Panc1 (cell line): ENCODE measurements at regions not wholly inside any gene's neighbourhood (a gene's known extent, or its start where the extent isn't known, plus 50 kb on each side); places are given as distances from the start of the nearest gene placed in this dataset.

Source experiments
- POLR2AphosphoS5 ChIP-seq: IDR thresholded peaks from 2 replicates; pipeline ENCODE4 v1.6.1; 2012; ENCODE audit warnings: mild to moderate bottlenecking, low read depth, low read length, moderate library complexity
- SIN3A ChIP-seq: IDR thresholded peaks from 2 replicates; pipeline ENCODE4 v1.6.1; 2012; ENCODE audit warnings: low read depth, mild to moderate bottlenecking, low read length, moderate library complexity, borderline replicate concordance; ENCODE audit not compliant: insufficient read depth
- TF ChIP-seq, protein P1 (sequence below): fragments of 450-650 bp; IDR thresholded peaks from 2 replicates; pipeline ENCODE4 v1.5.1; 2017; ENCODE audit warnings: mild to moderate bottlenecking
- TF ChIP-seq, protein P2 (sequence below), 2 experiments: IDR thresholded peaks; 2 replicates each; pipeline ENCODE4 v1.6.1; 2011 to 2012; ENCODE audit warnings: low read depth in 2 of 2, control low read depth in 1 of 2, low read length in 1 of 2, mild to moderate bottlenecking in 1 of 2, moderate library complexity in 1 of 2; ENCODE audit not compliant: insufficient read depth in 1 of 2

DNA sequence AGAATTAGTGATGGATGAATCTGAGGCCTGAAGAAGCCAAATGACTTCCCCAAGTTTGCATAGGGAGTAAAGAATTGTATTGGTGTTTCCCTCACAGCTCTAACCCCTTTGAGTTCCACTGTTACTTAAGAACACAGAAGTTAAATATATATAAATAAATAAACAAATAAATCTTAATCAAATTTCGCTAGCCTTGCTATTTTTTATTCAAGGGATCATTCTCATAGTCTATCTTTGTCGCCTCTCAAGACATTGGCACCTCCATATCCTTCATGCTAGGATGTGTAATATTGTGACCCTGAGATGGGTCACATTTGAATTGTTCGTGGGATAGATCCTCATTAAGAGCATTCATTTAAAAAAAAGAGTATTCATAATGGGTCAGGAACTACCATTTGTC, 121.3 kb upstream of the HNMT start:
- TF ChIP-seq, protein P1, sequence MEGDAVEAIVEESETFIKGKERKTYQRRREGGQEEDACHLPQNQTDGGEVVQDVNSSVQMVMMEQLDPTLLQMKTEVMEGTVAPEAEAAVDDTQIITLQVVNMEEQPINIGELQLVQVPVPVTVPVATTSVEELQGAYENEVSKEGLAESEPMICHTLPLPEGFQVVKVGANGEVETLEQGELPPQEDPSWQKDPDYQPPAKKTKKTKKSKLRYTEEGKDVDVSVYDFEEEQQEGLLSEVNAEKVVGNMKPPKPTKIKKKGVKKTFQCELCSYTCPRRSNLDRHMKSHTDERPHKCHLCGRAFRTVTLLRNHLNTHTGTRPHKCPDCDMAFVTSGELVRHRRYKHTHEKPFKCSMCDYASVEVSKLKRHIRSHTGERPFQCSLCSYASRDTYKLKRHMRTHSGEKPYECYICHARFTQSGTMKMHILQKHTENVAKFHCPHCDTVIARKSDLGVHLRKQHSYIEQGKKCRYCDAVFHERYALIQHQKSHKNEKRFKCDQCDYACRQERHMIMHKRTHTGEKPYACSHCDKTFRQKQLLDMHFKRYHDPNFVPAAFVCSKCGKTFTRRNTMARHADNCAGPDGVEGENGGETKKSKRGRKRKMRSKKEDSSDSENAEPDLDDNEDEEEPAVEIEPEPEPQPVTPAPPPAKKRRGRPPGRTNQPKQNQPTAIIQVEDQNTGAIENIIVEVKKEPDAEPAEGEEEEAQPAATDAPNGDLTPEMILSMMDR = no peak
- TF ChIP-seq SIN3A (no peak), POLR2AphosphoS5 (no peak)
- TF ChIP-seq, protein P2, sequence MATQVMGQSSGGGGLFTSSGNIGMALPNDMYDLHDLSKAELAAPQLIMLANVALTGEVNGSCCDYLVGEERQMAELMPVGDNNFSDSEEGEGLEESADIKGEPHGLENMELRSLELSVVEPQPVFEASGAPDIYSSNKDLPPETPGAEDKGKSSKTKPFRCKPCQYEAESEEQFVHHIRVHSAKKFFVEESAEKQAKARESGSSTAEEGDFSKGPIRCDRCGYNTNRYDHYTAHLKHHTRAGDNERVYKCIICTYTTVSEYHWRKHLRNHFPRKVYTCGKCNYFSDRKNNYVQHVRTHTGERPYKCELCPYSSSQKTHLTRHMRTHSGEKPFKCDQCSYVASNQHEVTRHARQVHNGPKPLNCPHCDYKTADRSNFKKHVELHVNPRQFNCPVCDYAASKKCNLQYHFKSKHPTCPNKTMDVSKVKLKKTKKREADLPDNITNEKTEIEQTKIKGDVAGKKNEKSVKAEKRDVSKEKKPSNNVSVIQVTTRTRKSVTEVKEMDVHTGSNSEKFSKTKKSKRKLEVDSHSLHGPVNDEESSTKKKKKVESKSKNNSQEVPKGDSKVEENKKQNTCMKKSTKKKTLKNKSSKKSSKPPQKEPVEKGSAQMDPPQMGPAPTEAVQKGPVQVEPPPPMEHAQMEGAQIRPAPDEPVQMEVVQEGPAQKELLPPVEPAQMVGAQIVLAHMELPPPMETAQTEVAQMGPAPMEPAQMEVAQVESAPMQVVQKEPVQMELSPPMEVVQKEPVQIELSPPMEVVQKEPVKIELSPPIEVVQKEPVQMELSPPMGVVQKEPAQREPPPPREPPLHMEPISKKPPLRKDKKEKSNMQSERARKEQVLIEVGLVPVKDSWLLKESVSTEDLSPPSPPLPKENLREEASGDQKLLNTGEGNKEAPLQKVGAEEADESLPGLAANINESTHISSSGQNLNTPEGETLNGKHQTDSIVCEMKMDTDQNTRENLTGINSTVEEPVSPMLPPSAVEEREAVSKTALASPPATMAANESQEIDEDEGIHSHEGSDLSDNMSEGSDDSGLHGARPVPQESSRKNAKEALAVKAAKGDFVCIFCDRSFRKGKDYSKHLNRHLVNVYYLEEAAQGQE (IDR thresholded peaks at IDR 0.05; ENCODE audit: insufficient read depth in 1 of 2, low read depth in 2 of 2, low read length in 1 of 2) = no peak
